ENCODE measurements at regions not wholly inside any gene's neighbourhood (a gene's known extent, or its start where the extent isn't known, plus 50 kb on each side); places are given as distances from the start of the nearest gene placed in this dataset.
A peak's percentile ranks its signal among the peaks of the same experiment; 100 is the strongest.

- DNase-seq = no peak
Observed at GRCh38 chr9:18349530-18349929, 124.4 kb upstream of the ADAMTSL1 start.

DNA sequence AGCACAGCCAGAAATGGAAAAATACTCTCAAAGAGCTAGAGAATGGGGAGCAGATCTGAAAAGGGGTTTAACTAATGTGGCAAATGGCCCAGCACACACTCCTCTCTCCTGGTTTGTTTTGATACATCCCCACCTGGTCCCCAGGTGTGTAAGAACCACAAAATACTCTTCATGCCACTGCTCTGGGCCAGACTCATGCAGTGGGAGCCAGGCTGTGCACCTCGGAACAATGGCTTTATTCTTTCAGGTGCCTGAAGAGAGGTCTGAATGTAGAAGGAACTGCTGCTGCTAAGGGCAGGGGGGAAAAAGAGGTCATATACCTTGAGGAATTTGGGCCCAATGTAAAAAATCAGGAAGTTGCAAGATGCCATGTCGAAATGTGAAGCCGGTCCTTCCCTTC, 123.9 kb upstream of the ADAMTSL1 start:
- no peak for DNase-seq

- DNase-seq = no peak
Observed at GRCh38 chr9:18350995-18351595, 122.9 kb upstream of the ADAMTSL1 start.

DNA sequence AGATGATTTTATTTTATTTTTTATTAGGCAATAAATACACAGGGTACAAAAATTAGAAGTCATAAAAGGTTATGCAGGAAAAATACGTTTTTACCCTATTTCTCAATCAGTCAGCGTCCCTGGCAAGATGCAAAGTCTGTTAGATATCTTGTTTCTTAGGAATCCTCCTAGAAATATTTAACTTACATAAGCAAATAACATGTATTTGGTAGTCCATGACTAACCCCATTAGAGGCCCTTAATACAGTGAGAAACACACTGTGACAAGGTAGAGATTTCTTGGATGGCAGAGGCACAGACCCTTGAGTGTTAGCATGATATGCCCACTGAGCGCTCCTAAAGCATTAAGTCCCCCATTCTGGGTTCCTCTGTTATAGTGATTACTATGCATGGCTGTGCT, 121.2 kb upstream of the ADAMTSL1 start:
- no peak for DNase-seq

GRCh38 chr9:18353473-18353872, 120.5 kb upstream of the ADAMTSL1 start:
- no peak for DNase-seq

DNA sequence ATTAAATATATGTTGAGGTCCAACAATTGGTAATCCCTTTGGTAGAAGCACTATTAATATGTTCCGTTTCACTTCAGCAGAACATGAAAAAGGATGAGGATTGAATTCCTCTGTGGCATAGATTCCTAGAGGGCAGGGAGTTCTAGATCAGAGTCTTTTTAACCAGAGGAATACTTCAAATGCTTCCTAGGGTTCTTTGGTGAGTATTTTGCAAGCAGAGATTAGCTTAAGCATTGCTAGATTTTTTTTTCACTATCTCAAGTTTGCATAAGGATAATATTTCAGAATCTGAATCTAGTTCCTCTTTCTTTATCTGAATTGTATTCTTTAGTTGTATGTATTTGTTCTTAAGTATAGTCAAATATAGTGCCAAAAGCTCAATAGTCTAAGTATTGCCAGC, 116.6 kb upstream of the ADAMTSL1 start:
- no peak for DNase-seq

DNA sequence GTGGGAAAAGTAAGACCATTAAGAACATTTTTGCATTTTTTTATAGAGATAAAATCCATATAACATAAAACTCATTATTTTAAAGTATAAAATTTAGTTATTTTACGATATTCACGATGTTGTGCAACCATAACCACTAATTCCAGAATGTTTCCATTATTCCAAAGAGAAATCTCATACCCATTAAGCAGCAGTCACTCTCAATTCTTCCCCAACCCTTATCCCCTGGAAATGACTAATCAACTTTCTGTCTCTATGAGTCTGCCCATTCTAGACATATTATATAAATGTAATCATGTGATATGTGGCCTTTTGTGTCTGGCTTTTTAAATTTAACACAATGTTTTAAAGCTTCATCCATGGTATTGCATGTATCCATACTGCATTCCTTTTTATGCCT, 115.6 kb upstream of the ADAMTSL1 start:
- DNase-seq = no peak

DNA sequence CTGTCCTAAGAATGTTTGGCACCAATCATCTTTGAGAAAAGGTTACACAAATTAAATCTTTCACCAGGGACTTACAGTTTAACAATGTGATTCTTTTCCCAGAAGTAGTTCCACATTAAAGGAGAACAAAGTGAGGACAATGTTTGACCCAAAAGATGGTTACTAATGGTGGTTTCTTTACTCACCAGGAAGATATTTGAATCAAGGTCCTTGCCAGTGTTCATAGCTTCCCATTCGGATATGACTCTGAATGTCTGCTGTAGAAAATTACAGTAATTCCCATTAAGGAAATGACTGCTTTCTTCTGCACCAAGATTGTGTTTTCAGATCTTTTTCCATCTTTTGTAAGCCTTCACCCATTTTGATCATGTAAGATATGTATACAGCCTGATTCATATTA, 114.6 kb upstream of the ADAMTSL1 start:
- no peak for DNase-seq

DNA sequence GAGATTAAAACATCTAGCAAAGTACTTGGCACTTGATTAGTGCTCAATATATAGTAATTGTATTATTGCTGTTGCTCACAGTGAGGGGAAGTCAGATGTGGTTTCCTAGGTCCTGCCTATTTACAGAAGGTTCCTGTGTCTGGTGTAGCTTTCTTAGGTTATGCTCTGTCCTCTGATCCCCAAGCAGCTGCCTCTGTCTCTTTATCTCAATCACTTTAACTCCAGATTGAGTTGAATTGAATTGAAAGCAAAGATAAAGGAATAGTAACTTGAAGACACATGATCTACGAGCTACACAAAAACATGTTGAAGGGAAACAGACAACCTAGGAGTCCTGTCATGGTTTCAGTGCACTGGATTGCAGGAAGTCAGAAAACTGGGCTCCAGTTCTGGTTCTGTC, 113.9 kb upstream of the ADAMTSL1 start:
- no peak for DNase-seq

DNA sequence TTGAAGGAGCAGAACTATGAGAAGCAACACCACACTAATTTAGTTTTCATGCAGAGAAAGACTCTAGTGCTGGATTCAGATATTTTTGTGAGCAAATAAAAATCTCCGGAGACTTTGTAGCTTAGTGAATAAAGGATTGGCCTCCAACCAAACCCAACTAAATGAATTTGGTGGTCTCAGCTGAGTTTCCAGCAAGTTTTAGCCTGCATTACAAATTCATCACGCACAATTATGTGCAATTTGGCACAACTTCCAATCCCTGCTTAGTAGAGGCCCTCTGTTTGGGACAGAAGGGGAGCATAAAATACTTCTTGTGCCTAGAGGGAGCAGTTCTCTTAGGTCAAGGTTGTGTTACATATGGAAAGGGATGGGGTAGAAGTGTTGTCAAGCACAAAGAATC, 112.3 kb upstream of the ADAMTSL1 start:
- peak in 1 of 2 donors; percentile 39 for DNase-seq

- peak; percentile 26 to 29 for DNase-seq
Observed at GRCh38 chr9:18362166-18362565, 111.8 kb upstream of the ADAMTSL1 start.

DNA sequence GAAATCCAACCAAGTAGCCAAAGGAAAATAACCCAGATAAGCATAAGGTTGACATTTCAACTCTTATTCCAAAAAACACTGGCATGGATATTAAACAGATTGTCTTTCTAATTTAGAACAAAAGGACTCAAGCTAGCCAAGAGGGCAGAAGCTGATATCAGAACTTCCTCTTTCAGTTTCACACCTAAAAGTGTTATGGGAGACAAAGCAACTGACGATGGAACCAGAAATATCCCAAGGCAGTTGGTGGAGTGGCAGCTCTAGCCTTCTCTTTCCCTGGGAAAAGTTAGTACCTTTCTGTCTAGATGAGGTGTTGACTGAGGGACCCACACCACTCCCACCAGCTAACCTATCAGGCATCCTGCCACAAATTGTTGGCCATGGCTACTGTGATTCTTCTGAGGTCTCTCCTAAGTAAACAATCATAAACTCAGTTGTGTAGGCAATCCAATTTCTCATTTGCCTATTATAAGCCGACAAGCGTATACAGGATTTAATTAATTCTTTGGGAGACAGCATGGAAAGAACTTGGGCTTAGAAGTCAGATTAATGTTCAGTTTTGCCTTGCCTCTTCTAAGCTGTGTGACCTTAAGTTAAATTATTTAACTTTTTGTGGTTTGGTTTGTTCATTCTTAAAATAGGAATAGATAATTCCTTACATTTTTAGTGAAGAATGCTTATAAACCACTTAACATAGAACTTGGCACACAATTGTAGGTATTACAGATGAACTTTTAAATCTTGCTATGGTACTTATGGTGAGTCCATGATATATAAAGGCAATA, 110.9 kb upstream of the ADAMTSL1 start:
- DNase-seq = peak; percentile 47 to 50

GRCh38 chr9:18365651-18366050, 108.3 kb upstream of the ADAMTSL1 start:
- DNase-seq = no peak

DNA sequence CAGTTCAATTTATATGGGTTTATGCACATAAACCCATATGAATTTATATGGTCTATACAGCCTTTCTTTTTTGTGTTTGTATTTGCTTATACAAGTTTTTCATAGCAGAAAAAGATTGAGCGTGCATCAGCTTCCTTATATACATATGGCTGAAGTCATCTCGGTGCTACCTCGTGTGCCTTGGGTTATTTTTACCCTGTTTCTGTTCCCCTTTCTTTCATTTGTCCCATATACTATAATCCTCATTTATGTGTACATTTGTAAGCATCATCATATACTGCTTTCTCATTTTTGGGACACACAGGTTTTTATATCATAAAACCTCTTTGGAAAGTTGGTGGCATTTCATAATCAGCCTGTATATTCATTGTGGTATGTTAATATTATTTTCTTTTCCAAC, 107.8 kb upstream of the ADAMTSL1 start:
- no peak for DNase-seq

DNA sequence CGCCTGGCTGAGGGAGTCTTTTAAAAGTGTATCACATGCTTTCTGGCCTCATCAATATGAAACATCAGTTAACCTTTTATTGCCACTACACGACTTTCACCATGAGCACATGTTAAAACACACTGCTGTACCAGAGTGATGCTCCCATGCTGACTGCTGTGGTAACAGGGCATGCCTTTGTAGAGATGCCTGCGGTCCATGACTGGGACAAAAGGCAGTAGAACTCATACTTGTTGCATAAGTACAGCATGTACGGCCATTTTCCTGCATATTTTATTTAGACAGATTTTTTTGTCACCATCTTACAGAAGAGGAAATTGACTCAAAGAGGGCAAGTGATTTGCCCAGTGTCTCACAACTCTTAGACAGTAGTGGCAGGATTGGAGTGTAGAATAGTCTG, 105.7 kb upstream of the ADAMTSL1 start:
- DNase-seq = no peak

- no peak for DNase-seq
Observed at GRCh38 chr9:18371141-18371540, 102.8 kb upstream of the ADAMTSL1 start.

DNA sequence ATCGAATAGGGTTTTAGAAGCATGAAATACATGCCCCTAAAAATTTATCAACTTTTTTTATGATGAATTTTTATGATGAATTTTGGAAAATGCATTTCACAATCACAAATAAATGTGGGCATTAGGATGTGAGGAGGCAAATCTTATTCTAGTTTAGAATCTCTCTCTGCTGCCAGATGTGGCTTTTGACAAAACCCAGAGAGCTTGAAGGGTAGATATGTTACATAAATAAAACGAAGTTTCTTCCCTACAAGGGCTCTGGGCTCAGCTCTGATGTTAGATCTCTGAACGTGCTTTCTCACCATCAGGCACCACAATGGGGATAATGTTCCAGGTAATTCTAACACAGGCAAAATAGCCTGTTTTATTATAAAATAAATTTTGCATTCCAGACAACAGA, 102.3 kb upstream of the ADAMTSL1 start:
- no peak for DNase-seq

DNA sequence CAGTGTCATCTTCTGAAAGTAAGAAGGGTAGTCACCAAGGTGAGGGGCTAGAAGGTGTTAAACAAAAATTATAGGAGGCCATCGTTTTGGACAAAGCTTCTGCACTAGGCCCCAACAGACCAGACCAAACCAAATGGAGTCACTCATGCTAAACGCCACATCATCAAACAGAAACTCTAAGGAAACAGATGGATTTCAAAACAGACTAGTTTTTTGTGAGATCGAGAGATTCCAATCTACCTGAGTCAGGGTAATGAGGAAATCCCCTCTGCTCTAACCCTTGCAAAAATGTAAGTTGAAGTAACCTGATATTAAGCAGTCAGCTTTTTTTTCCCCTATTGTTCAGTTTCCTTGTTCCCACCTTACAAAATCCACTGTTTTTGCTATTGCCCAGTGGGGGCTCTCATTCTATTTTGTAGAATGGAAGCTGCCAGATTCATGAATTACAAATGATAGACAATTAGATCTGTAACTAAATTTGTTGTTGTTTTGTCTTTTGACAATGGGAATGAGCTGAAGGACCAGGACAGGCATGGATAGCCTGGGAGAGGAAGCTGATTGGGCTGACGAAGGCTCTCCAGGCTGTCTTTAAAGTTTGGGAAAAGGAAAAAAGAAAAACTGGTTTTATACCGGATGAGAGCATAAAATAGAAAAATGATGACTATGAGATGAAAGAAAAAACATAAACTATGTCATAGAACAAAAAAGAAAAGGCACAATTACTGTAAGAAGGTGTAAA, 94.7 kb upstream of the ADAMTSL1 start:
- DNase-seq = no peak

- DNase-seq = no peak
Observed at GRCh38 chr9:18382243-18382642, 91.7 kb upstream of the ADAMTSL1 start.

DNA sequence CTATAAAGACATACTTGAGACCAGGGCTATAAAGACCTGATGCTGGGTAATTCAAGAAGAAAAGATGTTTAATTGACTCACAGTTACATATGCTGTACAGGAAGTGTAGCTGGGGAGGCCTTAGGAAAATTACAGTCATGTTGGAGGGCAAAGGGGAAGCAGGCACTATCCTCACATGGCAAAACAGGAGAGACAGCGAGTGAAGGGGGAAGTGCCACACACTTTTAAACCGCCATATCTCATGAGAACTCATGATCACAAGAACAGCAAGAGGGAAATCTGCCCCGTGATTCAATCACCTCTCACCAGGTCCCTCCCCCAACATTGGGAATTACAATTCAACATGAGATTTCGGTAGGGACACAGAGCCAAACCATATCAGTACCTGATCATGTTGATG, 89.9 kb upstream of the ADAMTSL1 start:
- DNase-seq = no peak

DNA sequence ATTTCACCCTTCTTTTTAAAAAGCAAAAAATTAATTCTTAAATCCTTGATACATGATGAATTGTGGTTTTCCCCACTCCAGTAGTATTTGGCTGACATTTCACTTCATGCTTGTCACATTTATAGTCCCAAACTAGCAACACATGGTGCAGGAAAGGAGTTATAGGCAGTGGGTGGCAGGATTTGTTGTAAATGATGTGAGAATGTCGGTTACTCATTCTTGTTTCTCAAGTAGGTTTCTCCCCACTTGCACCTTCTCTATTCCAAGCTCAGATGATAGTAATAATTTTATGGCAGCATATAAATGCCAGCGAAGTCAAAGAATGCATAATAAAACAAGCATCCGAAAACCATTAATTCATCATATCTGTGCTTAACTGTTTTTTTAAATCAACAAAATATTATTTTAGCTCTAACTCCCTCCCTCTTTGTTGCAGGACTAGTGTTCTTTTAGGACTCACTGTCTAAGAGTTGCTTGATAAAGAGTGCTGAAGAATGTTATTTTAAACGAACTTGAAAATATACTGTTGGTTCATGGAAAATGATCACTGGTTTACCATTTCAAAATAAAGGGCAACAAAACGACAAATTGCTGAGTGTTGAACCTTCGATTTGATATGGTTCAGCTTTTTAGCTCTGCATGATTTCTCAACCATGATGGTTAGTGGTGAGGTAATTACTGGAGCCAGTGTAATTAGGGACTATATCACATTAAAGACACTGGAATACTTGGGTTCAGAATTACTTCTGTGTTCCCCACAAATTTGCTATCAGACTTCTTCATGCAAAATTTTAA, 88.1 kb upstream of the ADAMTSL1 start:
- no peak for DNase-seq

DNA sequence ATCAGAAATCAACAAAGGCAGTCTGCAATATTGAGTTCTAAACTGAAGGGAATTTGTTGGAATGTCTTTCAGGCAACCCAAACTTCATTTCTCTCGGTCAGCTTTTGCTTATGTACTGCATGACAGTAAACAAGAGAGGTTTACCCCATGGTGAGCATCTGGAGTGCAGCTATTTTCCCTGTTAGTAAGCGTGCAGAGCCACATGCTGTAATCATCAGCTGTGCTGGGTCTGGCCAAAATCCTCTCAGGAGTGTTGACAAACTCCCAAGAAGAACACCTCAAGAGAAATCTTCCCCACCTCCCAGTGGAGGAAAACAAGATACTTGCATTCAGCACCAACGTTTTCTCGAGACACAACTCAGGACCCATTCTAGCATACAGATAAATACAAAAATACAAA, 83.6 kb upstream of the ADAMTSL1 start:
- DNase-seq = no peak

Data from right lung (tissue), 2 donors.